GM19035 (cell line): ENCODE measurements at regions not wholly inside any gene's neighbourhood (a gene's known extent, or its start where the extent isn't known, plus 50 kb on each side); places are given as distances from the start of the nearest gene placed in this dataset.

Experiments
- ATAC-seq: cut with Tn5 transposase; IDR thresholded peaks from one replicate; pipeline ENCODE4 v1.9.1; 2021; ENCODE audit not compliant: unreplicated experiment

DNA sequence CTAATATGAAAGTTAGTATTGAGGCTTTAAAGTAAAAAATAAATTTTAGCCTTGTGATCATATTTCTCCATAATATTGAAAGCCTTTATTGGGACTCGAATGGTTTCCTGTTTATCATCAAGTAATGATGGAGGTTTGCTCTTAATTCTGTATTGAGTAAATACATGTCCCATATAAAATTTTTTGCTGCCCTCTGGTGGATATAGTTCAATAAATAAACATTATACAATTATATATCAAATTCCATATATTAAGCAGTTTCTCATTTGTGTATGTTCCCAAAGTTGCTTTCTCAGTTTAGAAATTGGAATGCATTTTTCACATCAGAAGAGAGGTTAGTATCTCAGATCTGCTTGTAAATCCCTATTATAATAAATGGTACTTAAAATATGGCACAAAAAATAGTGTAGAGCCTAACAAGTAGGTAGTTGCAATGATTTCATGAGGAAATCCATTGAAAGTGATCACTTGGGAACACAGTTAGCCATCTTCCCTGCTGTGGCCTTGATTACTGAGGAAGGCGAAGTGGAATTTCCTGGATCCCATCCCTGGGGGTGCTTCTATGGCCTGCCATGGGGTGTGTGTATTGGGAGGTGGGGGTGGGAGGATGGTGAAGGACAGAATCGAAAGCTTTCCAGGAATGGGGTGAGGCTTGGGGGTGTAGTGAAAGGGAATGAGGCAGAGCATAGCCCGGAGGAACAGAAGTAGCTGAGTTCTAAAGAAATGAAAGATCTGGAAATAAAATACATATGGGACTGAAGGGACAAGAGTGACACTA, 84.1 kb upstream of the C21orf91 start:
- no peak for ATAC-seq

- ATAC-seq = no peak
Observed at GRCh38 chr21:17901458-17902079, 82.4 kb upstream of the C21orf91 start.

DNA sequence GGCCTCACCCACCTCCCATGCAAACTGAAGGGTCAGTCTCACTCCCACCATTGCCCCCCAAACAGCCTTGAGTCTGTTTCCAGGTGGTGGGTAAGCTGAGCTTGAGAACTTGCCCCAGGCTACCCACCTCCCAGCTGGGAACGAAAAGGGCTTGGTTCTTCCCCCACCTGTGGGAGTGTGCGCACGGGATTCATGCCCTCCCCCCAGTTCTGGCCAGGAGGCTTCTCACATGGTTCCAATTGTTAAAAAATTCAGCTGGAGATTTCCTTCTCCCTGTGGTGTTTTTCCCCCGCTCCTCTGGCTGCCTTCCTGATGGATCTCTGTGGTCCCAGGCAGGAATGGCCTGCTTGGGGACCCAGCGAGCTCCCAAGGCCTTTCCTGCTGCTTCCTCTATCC, 81.8 kb upstream of the C21orf91 start:
- ATAC-seq = no peak

GRCh38 chr21:17900281-17900989, 81.3 kb upstream of the C21orf91 start:
- no peak for ATAC-seq

DNA sequence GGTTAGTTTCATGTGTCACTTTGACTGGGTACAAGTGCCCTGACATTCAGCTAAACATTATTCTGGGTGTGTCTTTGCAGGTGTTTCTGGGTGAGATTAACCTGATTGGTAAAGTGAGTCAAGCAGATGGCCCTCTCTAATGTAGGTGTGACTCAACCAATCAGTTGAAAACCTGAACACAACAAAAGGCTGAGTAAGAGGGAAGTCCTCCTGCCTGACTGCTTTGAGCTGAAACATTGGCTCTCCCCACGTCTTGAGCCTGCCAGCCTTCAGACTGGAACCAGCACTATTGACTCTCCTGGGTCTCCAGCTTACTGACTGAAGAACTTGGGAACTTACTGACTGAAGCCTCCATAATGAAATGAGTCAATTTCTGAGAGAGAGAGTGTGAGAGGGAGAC, 70.0 kb upstream of the C21orf91 start:
- ATAC-seq = no peak

DNA sequence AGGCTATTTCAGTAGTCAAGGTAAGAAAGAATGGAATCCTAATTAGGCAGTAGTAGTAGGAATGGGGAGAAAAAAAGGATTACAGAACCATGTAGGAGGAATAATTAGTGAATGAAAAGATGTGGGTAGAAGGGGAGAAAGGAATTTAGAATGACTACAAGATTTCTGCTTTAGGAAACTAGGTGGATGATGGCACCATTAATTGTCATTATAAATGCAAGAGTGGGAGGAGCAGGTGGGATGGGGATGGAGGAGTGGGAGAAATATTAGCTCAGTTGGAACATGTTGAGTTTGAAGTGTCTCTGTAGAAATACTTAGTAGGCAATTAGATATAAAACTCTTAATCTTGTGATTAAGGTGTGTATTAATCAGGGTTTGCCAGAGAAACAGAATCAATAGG, 50.0 kb upstream of the C21orf91 start:
- ATAC-seq = no peak
